RWPE1 (cell line): ENCODE measurements at regions not wholly inside any gene's neighbourhood (a gene's known extent, or its start where the extent isn't known, plus 50 kb on each side); places are given as distances from the start of the nearest gene placed in this dataset.
"Not testable (repeated sequence)": the region's sequence is repeated elsewhere in the genome, so short reads cannot be mapped to it uniquely, and the experiment has no call there.

ENCODE experiments used
- CTCF ChIA-PET: fragments of 350-600 bp; sonication (Branson Sonifier 250); formaldehyde crosslinking; extraction: SDS; loops from one replicate; lab custom pipeline; 2021; lab: Yijun Ruan, JAX
- POLR2A ChIA-PET: fragments of 400-600 bp; formaldehyde crosslinking; extraction: SDS; loops from one replicate; lab custom pipeline; 2020; ENCODE audit warnings: antibody characterized with exemption; ENCODE audit not compliant: low non-redundant PET; lab: Yijun Ruan, JAX
- DNase-seq: peaks from one replicate; pipeline ENCODE4 v3.0.0; 2012; ENCODE audit warnings: low spot score
- H3K27ac ChIP-seq: fragments of 450-650 bp; 2 replicates; pipeline ENCODE4 v1.5.1; 2017
- CTCF ChIP-seq: fragments of 450-650 bp; conservative IDR thresholded peaks from 2 replicates; pipeline ENCODE4 v1.5.1; 2017; ENCODE audit warnings: low read depth, mild to moderate bottlenecking

- TF ChIP-seq CTCF: no peak
- no peak overlapping the region for H3K27ac ChIP-seq
- POLR2A ChIA-PET: no interaction called here
- no peak for DNase-seq
- CTCF ChIA-PET: no interaction called here
Observed at GRCh38 chr9:85876628-85877027, 64.3 kb upstream of the NAA35 start.

- DNase-seq, H3K27ac ChIP-seq, POLR2A ChIA-PET: not testable (repeated sequence)
- CTCF ChIA-PET: interaction anchor here (0.6 kb wide), 1 partner anchor 1492 kb away, joined by 5 read pairs; no protein-coding TSS in a partner anchor
Observed at GRCh38 chr9:85878872-85879597, 61.9 kb upstream of the NAA35 start.

GRCh38 chr9:85880507-85880906, 60.4 kb upstream of the NAA35 start:
- CTCF ChIA-PET, DNase-seq, POLR2A ChIA-PET, H3K27ac ChIP-seq: not testable (repeated sequence)

- ChIA-PET POLR2A (no interaction called here), CTCF (interaction anchor here (0.6 kb wide), 1 partner anchor 1440 kb away, joined by 5 read pairs; no protein-coding TSS in a partner anchor)
- no peak for DNase-seq
- no peak for TF ChIP-seq CTCF
- no peak overlapping the region for H3K27ac ChIP-seq
Observed at GRCh38 chr9:85884256-85884655, 56.7 kb upstream of the NAA35 start.

GRCh38 chr9:85890962-85891361, 50.0 kb upstream of the NAA35 start:
- DNase-seq: no peak
- ChIA-PET POLR2A (no interaction called here), CTCF (interaction anchor here (0.6 to 0.7 kb wide), 2 partner anchors 31 to 169 kb away, joined by 3 read pairs; no protein-coding TSS in a partner anchor)
- TF ChIP-seq CTCF: no peak
- H3K27ac ChIP-seq: no peak overlapping the region
